ENCODE measurements at regions not wholly inside any gene's neighbourhood (a gene's known extent, or its start where the extent isn't known, plus 50 kb on each side); places are given as distances from the start of the nearest gene placed in this dataset.
A peak's percentile ranks its signal among the peaks of the same experiment; 100 is the strongest.

DNA sequence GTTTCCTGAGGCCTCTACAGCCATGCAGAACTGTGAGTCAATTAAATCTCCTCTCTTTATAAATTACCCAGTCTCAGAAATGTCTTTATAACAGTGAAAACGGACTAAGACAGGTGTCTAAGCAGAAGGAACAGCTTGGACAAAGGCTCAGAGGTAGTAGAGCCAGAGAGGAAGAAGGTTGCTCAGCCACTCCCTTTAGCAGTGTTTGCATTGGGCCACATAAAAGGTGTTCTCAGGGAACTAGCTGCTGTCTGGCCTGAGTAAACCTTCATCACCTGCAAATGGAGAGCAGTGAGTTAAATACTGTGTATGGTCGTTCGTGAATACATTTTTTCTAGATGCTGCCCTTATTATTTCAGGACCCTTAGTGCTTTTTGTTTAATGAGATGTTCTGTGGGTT lies 383.4 kb downstream of the EFNB2 start:
- TF ChIP-seq, protein P1, sequence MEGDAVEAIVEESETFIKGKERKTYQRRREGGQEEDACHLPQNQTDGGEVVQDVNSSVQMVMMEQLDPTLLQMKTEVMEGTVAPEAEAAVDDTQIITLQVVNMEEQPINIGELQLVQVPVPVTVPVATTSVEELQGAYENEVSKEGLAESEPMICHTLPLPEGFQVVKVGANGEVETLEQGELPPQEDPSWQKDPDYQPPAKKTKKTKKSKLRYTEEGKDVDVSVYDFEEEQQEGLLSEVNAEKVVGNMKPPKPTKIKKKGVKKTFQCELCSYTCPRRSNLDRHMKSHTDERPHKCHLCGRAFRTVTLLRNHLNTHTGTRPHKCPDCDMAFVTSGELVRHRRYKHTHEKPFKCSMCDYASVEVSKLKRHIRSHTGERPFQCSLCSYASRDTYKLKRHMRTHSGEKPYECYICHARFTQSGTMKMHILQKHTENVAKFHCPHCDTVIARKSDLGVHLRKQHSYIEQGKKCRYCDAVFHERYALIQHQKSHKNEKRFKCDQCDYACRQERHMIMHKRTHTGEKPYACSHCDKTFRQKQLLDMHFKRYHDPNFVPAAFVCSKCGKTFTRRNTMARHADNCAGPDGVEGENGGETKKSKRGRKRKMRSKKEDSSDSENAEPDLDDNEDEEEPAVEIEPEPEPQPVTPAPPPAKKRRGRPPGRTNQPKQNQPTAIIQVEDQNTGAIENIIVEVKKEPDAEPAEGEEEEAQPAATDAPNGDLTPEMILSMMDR (conservative IDR thresholded peaks at IDR 0.05; ENCODE audit: control insufficient read depth, insufficient read depth, low read depth, low read length), result no peak
- DNase-seq (ENCODE audit: low read depth), result no peak
- H3K4me3 ChIP-seq (ENCODE audit: control insufficient read depth, low read depth, low read length), result no peak overlapping the region

DNA sequence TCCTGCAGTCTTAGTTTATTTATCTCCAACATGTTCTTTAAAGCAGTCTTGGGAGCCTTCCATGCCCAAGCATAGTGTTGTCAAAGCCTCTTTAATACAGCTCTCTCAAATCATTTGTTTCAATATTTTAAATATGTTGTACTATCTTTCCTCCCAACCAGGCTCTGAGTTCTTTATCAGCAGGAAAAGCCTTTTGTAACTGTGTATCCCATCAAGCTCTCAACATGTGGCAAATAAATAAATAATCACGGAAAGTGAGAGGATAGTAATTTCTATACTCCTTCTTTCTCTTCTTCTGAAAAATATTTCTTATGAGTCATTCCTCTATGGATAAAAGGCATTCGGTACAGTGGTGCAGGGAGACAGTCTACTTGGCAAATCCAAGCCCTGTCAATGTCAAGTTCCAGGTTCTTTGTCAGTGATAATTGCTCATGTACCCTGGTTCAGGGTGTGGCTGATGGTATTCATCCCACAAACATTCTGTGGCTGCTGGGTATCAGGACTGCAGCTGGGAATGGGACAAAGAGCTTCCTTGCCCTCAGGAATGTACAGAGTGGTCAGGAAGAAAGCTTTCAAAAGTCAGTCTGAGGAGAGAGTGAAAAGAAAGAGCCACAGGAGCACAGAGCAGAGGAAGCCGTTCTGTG lies 384.3 kb downstream of the EFNB2 start:
- no peak overlapping the region for H3K4me3 ChIP-seq (ENCODE audit: control insufficient read depth, low read depth, low read length)
- peak; percentile 97 for DNase-seq (ENCODE audit: low read depth)
- TF ChIP-seq, protein P1 (conservative IDR thresholded peaks at IDR 0.05; ENCODE audit: control insufficient read depth, insufficient read depth, low read depth, low read length), result no peak

DNA sequence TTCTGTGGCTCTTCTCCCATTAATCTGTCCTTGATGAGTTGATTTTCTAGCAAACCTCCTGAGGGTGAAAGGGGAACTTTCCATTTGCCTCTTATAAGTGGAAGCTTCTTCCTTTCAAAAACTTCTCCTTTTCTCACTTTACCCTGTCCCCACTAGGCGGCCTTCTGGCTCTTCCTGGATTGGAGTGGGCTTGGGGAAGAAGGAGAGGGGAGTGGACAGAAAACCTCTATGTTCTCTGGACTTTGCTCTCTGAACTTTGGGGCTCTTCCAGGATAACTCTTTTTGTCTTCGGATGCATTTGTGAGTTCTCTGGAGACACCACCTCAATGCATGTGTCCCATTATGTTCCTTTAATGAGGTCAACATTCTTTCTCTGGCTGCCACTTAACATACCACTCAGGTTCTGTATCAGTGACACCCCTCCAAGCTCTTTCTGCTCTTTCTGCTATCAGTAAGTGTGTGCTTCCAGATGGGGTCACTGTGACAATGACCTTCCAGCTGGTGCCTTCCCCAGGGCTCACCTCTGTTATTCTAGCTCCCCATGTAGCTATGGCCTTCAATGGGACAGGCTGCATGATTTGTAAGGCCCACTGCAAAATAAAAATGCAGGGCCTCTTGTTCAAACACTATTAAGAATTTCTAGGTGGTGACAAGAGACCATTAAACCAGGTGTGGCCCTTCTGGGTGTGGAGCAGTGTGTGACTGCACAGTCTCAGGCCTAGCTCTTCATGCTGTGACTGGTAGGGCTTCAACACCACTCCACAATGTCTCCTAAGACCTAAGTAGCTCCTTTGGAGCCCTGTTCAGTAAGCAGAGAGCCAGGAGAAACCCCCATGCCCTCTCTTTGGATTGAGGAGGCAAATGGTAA lies 389.2 kb downstream of the EFNB2 start:
- no peak overlapping the region for H3K4me3 ChIP-seq (ENCODE audit: control insufficient read depth, low read depth, low read length)
- TF ChIP-seq, protein P1 (conservative IDR thresholded peaks at IDR 0.05; ENCODE audit: control insufficient read depth, insufficient read depth, low read depth, low read length), result no peak
- no peak for DNase-seq (ENCODE audit: low read depth)

DNA sequence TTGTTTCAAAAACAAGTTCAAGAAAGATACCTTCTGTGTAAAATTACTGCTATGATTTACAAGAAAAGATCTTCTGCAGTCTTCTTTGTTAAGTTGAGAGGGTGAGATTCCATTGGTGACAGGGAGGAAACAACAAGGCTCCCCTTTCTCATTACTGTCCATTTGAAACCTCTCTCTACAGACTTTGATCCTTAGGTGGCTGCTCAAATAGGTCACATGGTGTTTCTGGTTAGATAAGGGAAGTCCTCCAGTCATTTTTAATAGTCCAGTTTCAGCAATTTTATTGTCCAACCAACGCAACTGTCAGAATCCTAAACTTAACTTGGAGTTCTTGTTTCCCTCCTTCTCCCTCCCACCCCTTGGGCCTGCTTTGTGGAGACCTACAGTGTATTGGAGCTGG lies 390.4 kb downstream of the EFNB2 start:
- no peak for DNase-seq (ENCODE audit: low read depth)
- TF ChIP-seq, protein P1 (conservative IDR thresholded peaks at IDR 0.05; ENCODE audit: control insufficient read depth, insufficient read depth, low read depth, low read length), result no peak
- no peak overlapping the region for H3K4me3 ChIP-seq (ENCODE audit: control insufficient read depth, low read depth, low read length)

DNA sequence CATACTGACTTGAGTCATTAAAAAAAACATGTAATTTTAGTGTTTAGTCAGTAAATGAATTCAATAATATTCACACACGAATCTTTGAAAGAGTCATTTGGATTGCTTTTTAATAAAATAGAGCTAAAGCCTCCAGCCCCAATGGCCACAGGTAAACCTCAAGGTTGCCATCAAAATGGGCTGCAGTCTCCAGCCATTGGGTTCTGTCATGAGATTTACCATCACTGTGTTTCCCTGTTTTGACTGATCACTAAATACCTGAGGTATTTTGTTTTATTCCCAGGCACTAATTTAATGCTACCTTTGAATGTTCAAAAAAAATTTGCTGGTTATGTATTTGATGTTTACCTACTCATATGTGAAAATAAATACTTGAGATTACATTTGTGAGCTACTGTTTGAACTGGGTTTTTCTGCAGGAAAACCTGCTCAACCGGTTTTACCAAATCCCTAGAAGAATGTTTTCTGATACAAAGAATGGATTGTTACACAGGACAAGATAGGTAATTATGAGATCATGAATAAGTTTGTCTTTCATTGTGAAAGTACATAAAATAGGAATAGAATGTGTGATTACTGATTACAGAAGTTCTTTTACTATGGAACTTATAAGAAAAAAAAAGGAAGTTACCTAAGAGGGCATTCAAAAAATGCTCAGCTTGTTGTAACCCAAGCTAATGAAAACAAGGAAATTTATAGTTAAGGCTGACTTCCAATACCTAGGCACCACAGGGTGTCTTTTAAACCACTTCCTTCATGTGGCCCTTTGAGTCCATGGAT lies 391.3 kb downstream of the EFNB2 start:
- TF ChIP-seq, protein P1 (conservative IDR thresholded peaks at IDR 0.05; ENCODE audit: control insufficient read depth, insufficient read depth, low read depth, low read length), result no peak
- DNase-seq (ENCODE audit: low read depth), result no peak
- H3K4me3 ChIP-seq (ENCODE audit: control insufficient read depth, low read depth, low read length), result no peak overlapping the region

DNA sequence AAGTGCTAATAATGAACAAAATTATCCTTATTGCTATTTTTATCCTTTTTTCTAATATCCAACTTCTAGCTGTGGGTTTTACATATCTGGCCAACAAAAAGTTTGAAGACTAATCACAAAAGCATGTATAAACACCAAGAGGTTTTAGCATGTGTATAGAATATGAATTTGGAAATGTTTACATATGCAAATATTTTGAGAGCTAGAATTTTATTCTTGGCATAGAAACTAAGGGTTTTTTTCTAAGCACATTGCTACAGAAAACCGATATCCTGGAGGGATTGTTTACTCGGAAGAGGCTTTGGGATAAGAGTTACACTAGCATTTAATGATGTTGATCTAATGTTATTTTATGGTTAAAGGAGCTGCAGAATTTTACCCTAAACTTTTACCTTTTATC lies 392.1 kb downstream of the EFNB2 start:
- TF ChIP-seq, protein P1 (conservative IDR thresholded peaks at IDR 0.05; ENCODE audit: control insufficient read depth, insufficient read depth, low read depth, low read length), result no peak
- peak; percentile 42 for DNase-seq (ENCODE audit: low read depth)

More for the DNA sequence above, 392.1 kb downstream of the EFNB2 start:
- H3K4me3 ChIP-seq (ENCODE audit: control insufficient read depth, low read depth, low read length), result no peak overlapping the region
